GM23248 (cell line): ENCODE measurements at regions not wholly inside any gene's neighbourhood (a gene's known extent, or its start where the extent isn't known, plus 50 kb on each side); places are given as distances from the start of the nearest gene placed in this dataset.

Source experiments
- EZH2 ChIP-seq: fragments of 200-600 bp; sonication (generic); IDR thresholded peaks from 2 replicates; pipeline ENCODE4 v1.6.1; 2018; ENCODE audit warnings: antibody characterized with exemption, mild to moderate bottlenecking; ENCODE audit not compliant: insufficient read depth, poor library complexity, severe bottlenecking
- EZH2phosphoT487 ChIP-seq: fragments of 200-600 bp; sonication (generic); IDR thresholded peaks from 2 replicates; pipeline ENCODE4 v1.6.1; 2018; ENCODE audit warnings: antibody characterized with exemption, moderate library complexity, mild to moderate bottlenecking, low read depth; ENCODE audit not compliant: insufficient read depth

DNA sequence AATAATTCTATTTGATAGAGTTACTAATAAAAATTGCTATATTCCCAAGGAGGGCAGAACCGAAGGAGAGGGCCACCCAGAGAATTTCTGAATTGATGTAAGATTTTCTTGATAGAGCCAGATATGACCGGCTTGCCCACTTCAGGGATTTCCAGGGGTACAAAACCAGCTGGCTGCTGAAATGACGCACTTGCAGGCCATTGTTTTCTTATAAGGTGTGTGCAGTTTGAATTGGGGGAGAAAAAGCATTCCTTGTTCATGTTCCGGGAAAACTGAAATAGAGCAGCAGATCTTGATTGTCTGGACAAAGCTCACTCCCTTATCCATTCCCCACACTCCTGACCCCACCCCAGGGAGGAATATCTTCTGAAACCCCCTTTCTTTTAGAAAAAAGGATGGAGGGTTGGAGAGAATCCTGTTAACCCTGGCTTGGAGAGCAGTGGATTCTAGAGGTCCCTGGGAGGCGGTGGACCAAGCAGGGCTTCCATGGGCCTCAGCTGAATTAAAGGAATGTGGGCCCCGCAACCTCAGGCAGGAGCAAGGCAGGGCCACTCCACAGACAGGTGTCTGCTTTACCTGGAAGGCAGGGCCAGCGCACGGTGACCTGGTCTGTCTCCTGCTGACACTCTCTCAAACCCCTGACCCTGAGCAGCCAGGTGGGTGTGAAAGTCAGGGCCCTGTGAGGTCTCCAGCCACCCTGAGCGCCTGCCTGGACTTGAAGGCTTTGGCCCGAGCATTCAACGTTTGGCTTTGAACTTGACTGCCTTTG is 96.4 kb downstream of the TMEM170B start:
- TF ChIP-seq EZH2 (no peak), EZH2phosphoT487 (no peak)
